Osteoblast (primary cell): ENCODE measurements at regions not wholly inside any gene's neighbourhood (a gene's known extent, or its start where the extent isn't known, plus 50 kb on each side); places are given as distances from the start of the nearest gene placed in this dataset.
"Not testable (repeated sequence)": the region's sequence is repeated elsewhere in the genome, so short reads cannot be mapped to it uniquely, and the experiment has no call there.

Experiments used
- DNase-seq: peaks from one replicate; pipeline ENCODE4 v3.0.0; 2011; ENCODE audit warnings: low spot score, mixed read lengths; ENCODE audit not compliant: insufficient read length; ENCODE audit errors: missing footprints
- H2AFZ ChIP-seq: 2 replicates; pipeline ENCODE4 v1.6.0; 2011; ENCODE audit warnings: mild to moderate bottlenecking, low read length
- H3K27ac ChIP-seq: 2 replicates; pipeline ENCODE4 v1.5.1; 2011; ENCODE audit warnings: mild to moderate bottlenecking, low read depth, low read length, moderate library complexity
- H3K27me3 ChIP-seq: 2 replicates; pipeline ENCODE4 v1.6.0; 2012; ENCODE audit warnings: mild to moderate bottlenecking, control low read depth, inconsistent platforms, low read length, moderate library complexity; ENCODE audit not compliant: insufficient read depth
- H3K36me3 ChIP-seq: 2 replicates; pipeline ENCODE4 v1.5.1; 2011; ENCODE audit warnings: mild to moderate bottlenecking, low read length, control low read depth, moderate library complexity; ENCODE audit not compliant: insufficient read depth
- H3K4me1 ChIP-seq: 2 replicates; pipeline ENCODE4 v1.5.1; 2011; ENCODE audit warnings: mild to moderate bottlenecking, low read length, control low read depth, moderate library complexity; ENCODE audit not compliant: insufficient read depth
- H3K4me2 ChIP-seq: 2 replicates; pipeline ENCODE4 v1.6.0; 2011; ENCODE audit warnings: mild to moderate bottlenecking, low read length; ENCODE audit not compliant: insufficient read depth
- H3K4me3 ChIP-seq: fragments of 200-600 bp; sonication (generic); 3 replicates; pipeline ENCODE4 v1.5.1; 2012; ENCODE audit warnings: mild to moderate bottlenecking, low read length, inconsistent platforms; ENCODE audit not compliant: insufficient read depth
- H3K79me2 ChIP-seq: 2 replicates; pipeline ENCODE4 v1.6.0; 2012; ENCODE audit warnings: mild to moderate bottlenecking, low read length, control low read depth, inconsistent platforms; ENCODE audit not compliant: insufficient read depth
- H3K9me3 ChIP-seq: 2 replicates; pipeline ENCODE4 v1.5.1; 2011; ENCODE audit warnings: low read depth, low read length, control low read depth
- H4K20me1 ChIP-seq: 2 replicates; pipeline ENCODE4 v1.6.0; 2012; ENCODE audit warnings: mild to moderate bottlenecking, low read length, control low read depth; ENCODE audit not compliant: insufficient read depth
- CTCF ChIP-seq: IDR thresholded peaks from 2 replicates; pipeline ENCODE4 v1.5.1; 2011; ENCODE audit warnings: mild to moderate bottlenecking, low read depth, low read length, moderate library complexity; ENCODE audit errors: extremely low read depth

GRCh38 chr5:25327172-25327571 is 682.4 kb upstream of the CDH10 start:
- Histone ChIP-seq H3K4me1 (no peaks in the 10 kb centered on the region), H3K79me2 (no peaks in the 10 kb centered on the region), H3K9me3 (peaks cover 2% of the 10 kb centered on the region), H3K27ac (no peak overlapping the region), H3K36me3 (no peaks in the 10 kb centered on the region), H3K4me3 (no peak overlapping the region), H3K27me3 (no peaks in the 10 kb centered on the region), H4K20me1 (no peaks in the 10 kb centered on the region), H2AFZ (no peak overlapping the region), H3K4me2 (no peak overlapping the region)
- no peak for DNase-seq
- no peak for TF ChIP-seq CTCF

GRCh38 chr5:25301836-25302235 is 657.1 kb upstream of the CDH10 start:
- no peak for DNase-seq
- H3K4me1 ChIP-seq = no peaks in the 10 kb centered on the region
- H3K4me2 ChIP-seq = no peak overlapping the region

GRCh38 chr5:25295067-25295466 is 650.3 kb upstream of the CDH10 start:
- no peak overlapping the region for H3K4me2 ChIP-seq
- H2AFZ ChIP-seq = no peak overlapping the region
- no peaks in the 10 kb centered on the region for H4K20me1 ChIP-seq
- no peak for TF ChIP-seq CTCF
- no peaks in the 10 kb centered on the region for H3K36me3 ChIP-seq
- H3K4me3 ChIP-seq = no peak overlapping the region
- H3K27me3 ChIP-seq = no peaks in the 10 kb centered on the region
- no peaks in the 10 kb centered on the region for H3K79me2 ChIP-seq
- peaks cover 3% of the 10 kb centered on the region for H3K9me3 ChIP-seq
- no peak overlapping the region for H3K27ac ChIP-seq
- no peaks in the 10 kb centered on the region for H3K4me1 ChIP-seq
- DNase-seq = no peak

More at GRCh38 chr5:25301836-25302235, 657.1 kb upstream of the CDH10 start:
- H3K36me3 ChIP-seq = no peaks in the 10 kb centered on the region
- H4K20me1 ChIP-seq = no peaks in the 10 kb centered on the region
- TF ChIP-seq CTCF = no peak
- no peak overlapping the region for H3K4me3 ChIP-seq
- no peak overlapping the region for H3K27ac ChIP-seq
- H3K9me3 ChIP-seq = no peaks in the 10 kb centered on the region
- H3K79me2 ChIP-seq = no peaks in the 10 kb centered on the region
- H2AFZ ChIP-seq = no peak overlapping the region
- H3K27me3 ChIP-seq = no peaks in the 10 kb centered on the region

GRCh38 chr5:25289766-25290165 is 645.0 kb upstream of the CDH10 start:
- not testable (repeated sequence) for H3K9me3 ChIP-seq, H3K36me3 ChIP-seq, H4K20me1 ChIP-seq, H2AFZ ChIP-seq, H3K27ac ChIP-seq, H3K27me3 ChIP-seq, H3K4me3 ChIP-seq, H3K4me2 ChIP-seq, H3K79me2 ChIP-seq, DNase-seq, H3K4me1 ChIP-seq
